ENCODE measurements at regions not wholly inside any gene's neighbourhood (a gene's known extent, or its start where the extent isn't known, plus 50 kb on each side); places are given as distances from the start of the nearest gene placed in this dataset.
"Not testable (repeated sequence)": the region's sequence is repeated elsewhere in the genome, so short reads cannot be mapped to it uniquely, and the experiment has no call there.

GRCh38 chr13:90938848-90939247 is 408.6 kb upstream of the MIR17HG start:
- no peak for DNase-seq (ENCODE audit: low read depth in 2 of 2, low spot score in 1 of 2)

GRCh38 chr13:90943946-90944345 is 403.5 kb upstream of the MIR17HG start:
- no peak for DNase-seq (ENCODE audit: low read depth in 2 of 2, low spot score in 1 of 2)

- DNase-seq (ENCODE audit: low read depth in 2 of 2, low spot score in 1 of 2) = not testable (repeated sequence)
Observed at GRCh38 chr13:90945146-90945545, 402.3 kb upstream of the MIR17HG start.

GRCh38 chr13:90946125-90946524 is 401.4 kb upstream of the MIR17HG start:
- not testable (repeated sequence) for DNase-seq (ENCODE audit: low read depth in 2 of 2, low spot score in 1 of 2)

- no peak for DNase-seq (ENCODE audit: low read depth in 2 of 2, low spot score in 1 of 2)
Observed at GRCh38 chr13:90947976-90948375, 399.5 kb upstream of the MIR17HG start.

- no peak for DNase-seq (ENCODE audit: low read depth in 2 of 2, low spot score in 1 of 2)
Observed at GRCh38 chr13:90950160-90950559, 397.3 kb upstream of the MIR17HG start.

GRCh38 chr13:90951663-90952062 is 395.8 kb upstream of the MIR17HG start:
- DNase-seq (ENCODE audit: low read depth in 2 of 2, low spot score in 1 of 2) = no peak

- no peak for DNase-seq (ENCODE audit: low read depth in 2 of 2, low spot score in 1 of 2)
Observed at GRCh38 chr13:90952326-90952725, 395.2 kb upstream of the MIR17HG start.

- no peak for DNase-seq (ENCODE audit: low read depth in 2 of 2, low spot score in 1 of 2)
Observed at GRCh38 chr13:90954605-90955195, 392.8 kb upstream of the MIR17HG start.

GRCh38 chr13:90956031-90956430 is 391.5 kb upstream of the MIR17HG start:
- no peak for DNase-seq (ENCODE audit: low read depth in 2 of 2, low spot score in 1 of 2)

- DNase-seq (ENCODE audit: low read depth in 2 of 2, low spot score in 1 of 2) = no peak
Observed at GRCh38 chr13:90958866-90959265, 388.6 kb upstream of the MIR17HG start.

GRCh38 chr13:90968166-90968904 is 379.2 kb upstream of the MIR17HG start:
- DNase-seq (ENCODE audit: low read depth in 2 of 2, low spot score in 1 of 2) = no peak

GRCh38 chr13:90974249-90974975 is 373.1 kb upstream of the MIR17HG start:
- no peak for DNase-seq (ENCODE audit: low read depth in 2 of 2, low spot score in 1 of 2)

- DNase-seq (ENCODE audit: low read depth in 2 of 2, low spot score in 1 of 2) = no peak
Observed at GRCh38 chr13:90979059-90979458, 368.4 kb upstream of the MIR17HG start.

- DNase-seq (ENCODE audit: low read depth in 2 of 2, low spot score in 1 of 2) = no peak
Observed at GRCh38 chr13:90984756-90985155, 362.7 kb upstream of the MIR17HG start.

GRCh38 chr13:90995001-90995400 is 352.5 kb upstream of the MIR17HG start:
- no peak for DNase-seq (ENCODE audit: low read depth in 2 of 2, low spot score in 1 of 2)

- no peak for DNase-seq (ENCODE audit: low read depth in 2 of 2, low spot score in 1 of 2)
Observed at GRCh38 chr13:90995614-90996013, 351.9 kb upstream of the MIR17HG start.

- no peak for DNase-seq (ENCODE audit: low read depth in 2 of 2, low spot score in 1 of 2)
Observed at GRCh38 chr13:90997951-90998350, 349.5 kb upstream of the MIR17HG start.

- no peak for DNase-seq (ENCODE audit: low read depth in 2 of 2, low spot score in 1 of 2)
Observed at GRCh38 chr13:90999401-90999800, 348.1 kb upstream of the MIR17HG start.

- no peak for DNase-seq (ENCODE audit: low read depth in 2 of 2, low spot score in 1 of 2)
Observed at GRCh38 chr13:91001371-91001770, 346.1 kb upstream of the MIR17HG start.

GRCh38 chr13:91014696-91015095 is 332.8 kb upstream of the MIR17HG start:
- DNase-seq (ENCODE audit: low read depth in 2 of 2, low spot score in 1 of 2) = no peak

GRCh38 chr13:91017031-91017668 is 330.3 kb upstream of the MIR17HG start:
- DNase-seq (ENCODE audit: low read depth in 2 of 2, low spot score in 1 of 2) = no peak
